Endodermal cell (in vitro differentiated cells): ENCODE measurements at regions not wholly inside any gene's neighbourhood (a gene's known extent, or its start where the extent isn't known, plus 50 kb on each side); places are given as distances from the start of the nearest gene placed in this dataset.

Experiments used
- DNase-seq: peaks from one replicate; pipeline ENCODE4 v3.0.0-alpha.2; 2017
- H3K27ac ChIP-seq: 2 replicates; pipeline ENCODE4 v1.5.1; 2013; ENCODE audit warnings: mild to moderate bottlenecking, low read depth, low read length, moderate library complexity
- H3K27me3 ChIP-seq: 2 replicates; pipeline ENCODE4 v1.6.1; 2013; ENCODE audit warnings: mild to moderate bottlenecking, low read length, moderate library complexity; ENCODE audit not compliant: insufficient read depth, control insufficient read depth, poor library complexity, severe bottlenecking
- H3K36me3 ChIP-seq: 2 replicates; pipeline ENCODE4 v1.7.0; 2013; ENCODE audit warnings: mild to moderate bottlenecking, low read length, moderate library complexity; ENCODE audit not compliant: control insufficient read depth, insufficient read depth
- H3K4me1 ChIP-seq: one replicate; pipeline ENCODE4 v1.7.0; 2013; ENCODE audit warnings: low read length; ENCODE audit not compliant: control insufficient read depth, insufficient read depth
- H3K4me3 ChIP-seq: 2 replicates; pipeline ENCODE4 v1.5.1; 2013; ENCODE audit warnings: mild to moderate bottlenecking, low read length, moderate library complexity
- H3K9ac ChIP-seq: 2 replicates; pipeline ENCODE4 v1.6.1; 2013; ENCODE audit warnings: mild to moderate bottlenecking, low read length, moderate library complexity; ENCODE audit not compliant: poor library complexity, severe bottlenecking; ENCODE audit errors: extremely low read depth
- H3K9me3 ChIP-seq: 2 replicates; pipeline ENCODE4 v1.6.1; 2013; ENCODE audit warnings: mild to moderate bottlenecking, low read length, moderate library complexity; ENCODE audit not compliant: control insufficient read depth
- H3K27ac Mint-ChIP-seq: 2 replicates; pipeline ENCODE4 v1.8.0; 2020; ENCODE audit warnings: mixed read lengths
- H3K27me3 Mint-ChIP-seq: 2 replicates; pipeline ENCODE4 v1.8.0; 2021; ENCODE audit warnings: mild to moderate bottlenecking, mixed read lengths; ENCODE audit not compliant: insufficient read depth
- H3K36me3 Mint-ChIP-seq: 2 replicates; pipeline ENCODE4 v1.8.0; 2020; ENCODE audit warnings: low read depth, mixed read lengths
- H3K4me1 Mint-ChIP-seq: 2 replicates; pipeline ENCODE4 v1.8.0; 2020; ENCODE audit warnings: mixed read lengths
- H3K4me3 Mint-ChIP-seq: 2 replicates; pipeline ENCODE4 v1.8.0; 2020; ENCODE audit warnings: mild to moderate bottlenecking, moderate library complexity, mixed read lengths
- H3K9me3 Mint-ChIP-seq: 2 replicates; pipeline ENCODE4 v1.8.0; 2020; ENCODE audit warnings: mild to moderate bottlenecking, mixed read lengths
- CTCF ChIP-seq: fragments of 200-600 bp; sonication (generic); conservative IDR thresholded peaks from 2 replicates; pipeline ENCODE4 v1.5.0; 2021; ENCODE audit warnings: antibody characterized with exemption, mild to moderate bottlenecking
- WGBS, 2 experiments: methylation state at CpG; one replicate each; pipeline versions ENCODE4 v1.1.5 to v1.1.7; 2013; ENCODE audit warnings: missing lambda C conversion rate in 2 of 2, mixed read lengths in 1 of 2; ENCODE audit not compliant: insufficient coverage in 1 of 2, insufficient read length in 1 of 2; 5-methylcytosine and 5-hydroxymethylcytosine counted together

DNA sequence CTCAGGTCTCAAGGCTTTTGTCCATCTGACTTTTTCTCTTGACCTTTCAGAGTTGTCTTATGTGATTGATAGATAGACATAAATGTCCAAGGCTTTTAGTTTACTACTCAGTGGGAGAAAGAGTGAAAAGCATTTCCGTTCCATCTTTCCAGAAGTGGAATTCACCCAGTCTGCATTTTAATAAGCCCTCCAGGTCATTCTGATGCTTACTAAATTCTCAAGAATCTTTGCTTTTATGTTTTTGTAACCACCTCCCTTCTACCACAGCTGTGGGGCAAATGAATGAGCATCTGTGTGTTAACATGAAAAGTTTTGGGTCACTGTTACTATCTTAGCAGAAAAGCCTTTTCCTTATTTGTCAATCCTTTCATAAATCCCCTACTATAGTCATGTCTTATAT is 251.4 kb downstream of the LRIG3 start:
- no peak for TF ChIP-seq CTCF
- H3K36me3 ChIP-seq: no peaks in the 10 kb centered on the region
- Mint-ChIP-seq H3K4me1 (peaks cover 11% of the 10 kb centered on the region), H3K9me3 (no peaks in the 10 kb centered on the region), H3K27ac (no peak overlapping the region), H3K36me3 (no peaks in the 10 kb centered on the region), H3K27me3 (no peaks in the 10 kb centered on the region), H3K4me3 (no peak overlapping the region)
- DNase-seq: no peak
- no peaks in the 10 kb centered on the region for H3K27me3 ChIP-seq
- H3K9ac ChIP-seq: no peak overlapping the region
- H3K4me3 ChIP-seq: no peak overlapping the region
- H3K9me3 ChIP-seq: no peaks in the 10 kb centered on the region
- H3K27ac ChIP-seq: no peak overlapping the region
- no peaks in the 10 kb centered on the region for H3K4me1 ChIP-seq
- 96% methylated on average over 1 of the region's 1 CpG; no CpG with 5 or more reads in 1 of the 2 experiments for WGBS, 2 experiments

- Histone ChIP-seq H3K9me3 (no peaks in the 10 kb centered on the region), H3K4me1 (no peaks in the 10 kb centered on the region), H3K4me3 (no peak overlapping the region), H3K9ac (no peak overlapping the region), H3K36me3 (no peaks in the 10 kb centered on the region), H3K27me3 (no peaks in the 10 kb centered on the region), H3K27ac (no peak overlapping the region)
- H3K9me3 Mint-ChIP-seq: no peaks in the 10 kb centered on the region
- H3K4me1 Mint-ChIP-seq: peaks cover 9% of the 10 kb centered on the region
- H3K27me3 Mint-ChIP-seq: no peaks in the 10 kb centered on the region
- no peak overlapping the region for H3K27ac Mint-ChIP-seq
- no peaks in the 10 kb centered on the region for H3K36me3 Mint-ChIP-seq
- no peak for TF ChIP-seq CTCF
- WGBS, 2 experiments: 82% methylated on average over 1 of the region's 1 CpG; no CpG with 5 or more reads in 1 of the 2 experiments
- no peak overlapping the region for H3K4me3 Mint-ChIP-seq
- DNase-seq: peak; percentile 57
Measured at GRCh38 chr12:58670623-58671022, 249.7 kb downstream of the LRIG3 start.

DNA sequence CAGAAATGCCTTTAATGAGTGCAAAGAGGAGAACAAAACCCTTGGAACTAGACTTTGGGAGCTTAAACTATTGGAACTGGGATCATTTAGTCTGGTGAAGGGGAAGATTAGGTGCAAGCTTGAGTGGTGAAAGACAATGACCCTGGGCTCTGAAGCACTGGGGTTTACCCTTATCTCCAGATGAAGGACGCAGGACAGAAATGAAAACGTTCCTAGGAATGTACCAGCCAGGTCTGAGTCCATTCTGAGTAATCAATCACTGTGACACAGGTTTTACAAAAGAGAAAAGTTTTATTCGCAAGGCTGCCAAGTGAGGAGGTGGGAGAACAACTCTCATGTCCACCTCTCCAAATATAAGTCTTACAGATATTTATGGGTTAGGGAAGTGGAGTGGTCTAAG is 249.1 kb downstream of the LRIG3 start:
- H3K4me3 Mint-ChIP-seq: no peak overlapping the region
- Histone ChIP-seq H3K27me3 (no peaks in the 10 kb centered on the region), H3K9ac (no peak overlapping the region), H3K9me3 (no peaks in the 10 kb centered on the region), H3K4me3 (no peak overlapping the region), H3K4me1 (no peaks in the 10 kb centered on the region), H3K27ac (no peak overlapping the region), H3K36me3 (no peaks in the 10 kb centered on the region)
- no peaks in the 10 kb centered on the region for H3K9me3 Mint-ChIP-seq
- no peak for DNase-seq
- H3K36me3 Mint-ChIP-seq: no peaks in the 10 kb centered on the region
- no peak overlapping the region for H3K27ac Mint-ChIP-seq
- TF ChIP-seq CTCF: no peak
- peaks cover 9% of the 10 kb centered on the region for H3K4me1 Mint-ChIP-seq
- H3K27me3 Mint-ChIP-seq: no peaks in the 10 kb centered on the region
- WGBS, 2 experiments: 63 to 87% methylated on average over 2 to 3 of the region's 3 CpGs
